MM.1S (cell line): ENCODE measurements at regions not wholly inside any gene's neighbourhood (a gene's known extent, or its start where the extent isn't known, plus 50 kb on each side); places are given as distances from the start of the nearest gene placed in this dataset.

ENCODE experiments used
- DNase-seq: peaks from one replicate; pipeline ENCODE4 v3.0.0-alpha.2; 2015
- H2AFZ ChIP-seq: fragments of 300-600 bp; sonication (generic); 2 replicates; pipeline ENCODE4 v1.6.0; 2016; ENCODE audit warnings: antibody characterized with exemption, low read length
- H3F3A ChIP-seq: fragments of 300-600 bp; sonication (generic); 2 replicates; pipeline ENCODE4 v1.6.1; 2016; ENCODE audit warnings: mild to moderate bottlenecking, antibody characterized with exemption, low read length, moderate library complexity, mixed read lengths; ENCODE audit not compliant: insufficient read depth
- H3K27ac ChIP-seq: fragments of 300-600 bp; sonication (generic); 2 replicates; pipeline ENCODE4 v1.5.1; 2016; ENCODE audit warnings: mild to moderate bottlenecking, low read length
- H3K27me3 ChIP-seq: fragments of 300-600 bp; sonication (generic); replicated peaks from 2 replicates; pipeline ENCODE4 v1.6.0; 2016; ENCODE audit warnings: low read length; ENCODE audit not compliant: insufficient read depth
- H3K36me3 ChIP-seq: fragments of 300-600 bp; sonication (generic); replicated peaks from 2 replicates; pipeline ENCODE4 v1.6.1; 2016; ENCODE audit warnings: mild to moderate bottlenecking, low read length, mixed read lengths; ENCODE audit not compliant: insufficient read depth
- H3K4me1 ChIP-seq: fragments of 300-600 bp; sonication (generic); 2 replicates; pipeline ENCODE4 v1.6.1; 2016; ENCODE audit warnings: low read length, mixed read lengths
- H3K4me2 ChIP-seq: fragments of 300-600 bp; sonication (generic); 2 replicates; pipeline ENCODE4 v1.6.0; 2016; ENCODE audit warnings: low read depth, low read length
- H3K4me3 ChIP-seq: fragments of 300-600 bp; sonication (generic); 2 replicates; pipeline ENCODE4 v1.5.1; 2016; ENCODE audit warnings: low read length, mixed read lengths
- H3K79me2 ChIP-seq: fragments of 300-600 bp; sonication (generic); 2 replicates; pipeline ENCODE4 v1.6.1; 2016; ENCODE audit warnings: mixed run types, low read length, mixed read lengths
- H3K9ac ChIP-seq: fragments of 300-600 bp; sonication (generic); 2 replicates; pipeline ENCODE4 v1.6.1; 2016; ENCODE audit warnings: low read length, mixed read lengths
- H3K9me2 ChIP-seq: fragments of 300-600 bp; sonication (generic); replicated peaks from 2 replicates; pipeline ENCODE4 v1.6.1; 2016; ENCODE audit warnings: mild to moderate bottlenecking, low read length, mixed read lengths; ENCODE audit not compliant: insufficient read depth
- H3K9me3 ChIP-seq: fragments of 300-600 bp; sonication (generic); replicated peaks from 2 replicates; pipeline ENCODE4 v1.6.1; 2016; ENCODE audit warnings: mild to moderate bottlenecking, low read length, mixed read lengths; ENCODE audit not compliant: insufficient read depth
- H4K20me1 ChIP-seq: fragments of 300-600 bp; sonication (generic); 2 replicates; pipeline ENCODE4 v1.6.1; 2016; ENCODE audit warnings: mild to moderate bottlenecking, low read length, moderate library complexity, mixed read lengths; ENCODE audit not compliant: insufficient read depth
- EZH2 ChIP-seq: fragments of 300-600 bp; sonication (generic); optimal IDR thresholded peaks from 2 replicates; pipeline ENCODE3; 2017; ENCODE audit warnings: low read depth, mild to moderate bottlenecking, antibody characterized with exemption, low read length, mixed read lengths
- EZH2phosphoT487 ChIP-seq: fragments of 300-600 bp; sonication (generic); IDR thresholded peaks from 2 replicates; pipeline ENCODE4 v1.6.1; 2018; ENCODE audit warnings: antibody characterized with exemption, low read length
- TF ChIP-seq, protein P1 (sequence below): fragments of 300-600 bp; sonication (generic); IDR thresholded peaks from 2 replicates; pipeline ENCODE4 v1.5.1; 2016; ENCODE audit warnings: antibody characterized with exemption, low read length, mixed read lengths

DNA sequence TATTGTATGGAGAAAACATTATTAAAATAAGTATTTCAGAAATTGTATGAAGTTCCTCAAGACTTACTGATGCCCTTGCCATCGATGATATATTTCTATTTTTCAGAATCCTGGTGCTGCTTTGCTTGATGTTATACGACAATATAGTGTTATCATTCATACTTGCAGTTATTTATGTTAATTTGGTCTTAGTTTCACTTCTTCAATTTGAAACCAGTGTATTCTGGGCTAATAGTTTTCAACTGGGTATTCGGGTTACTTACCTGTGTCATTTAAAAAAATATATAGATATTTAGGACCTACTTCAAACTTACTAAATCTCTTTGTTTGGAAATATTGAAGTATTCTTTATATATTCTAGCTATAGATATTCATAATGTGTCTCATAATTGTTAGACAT is 1414.7 kb downstream of the C4orf33 start:
- Histone ChIP-seq H2AFZ (no peak overlapping the region), H3K4me2 (no peak overlapping the region), H3K27ac (no peak overlapping the region), H3K79me2 (no peaks in the 10 kb centered on the region), H4K20me1 (no peaks in the 10 kb centered on the region), H3K9me3 (no peaks in the 10 kb centered on the region), H3K36me3 (no peaks in the 10 kb centered on the region), H3K4me1 (no peaks in the 10 kb centered on the region), H3F3A (no peaks in the 10 kb centered on the region), H3K4me3 (no peak overlapping the region), H3K9ac (no peak overlapping the region), H3K9me2 (no peaks in the 10 kb centered on the region), H3K27me3 (no peaks in the 10 kb centered on the region)
- DNase-seq = no peak
- TF ChIP-seq EZH2phosphoT487 (no peak), EZH2 (no peak)

DNA sequence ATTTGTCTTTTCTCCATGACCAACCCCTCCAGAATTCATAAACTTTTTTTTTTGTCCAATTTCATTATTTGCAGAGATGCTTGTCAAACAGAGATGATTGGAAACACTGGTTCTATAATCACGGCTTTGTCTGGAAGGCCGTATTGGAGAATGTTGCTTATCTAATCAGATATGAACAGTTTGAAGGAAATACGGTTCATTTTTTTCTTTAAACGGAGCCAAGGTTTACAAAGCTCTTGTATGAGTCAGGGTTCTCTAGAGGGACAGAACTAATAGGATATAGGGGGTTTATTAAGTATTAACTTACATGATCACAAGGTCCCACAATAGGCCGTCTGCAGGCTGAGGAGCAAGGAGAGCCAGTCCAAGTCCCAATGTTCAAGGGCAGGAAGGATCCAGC is 1415.8 kb downstream of the C4orf33 start:
- Histone ChIP-seq H4K20me1 (no peaks in the 10 kb centered on the region), H3K4me1 (no peaks in the 10 kb centered on the region), H3K27ac (no peak overlapping the region), H3F3A (no peaks in the 10 kb centered on the region), H3K9me3 (no peaks in the 10 kb centered on the region), H3K4me2 (no peak overlapping the region), H3K9me2 (no peaks in the 10 kb centered on the region), H3K4me3 (no peak overlapping the region), H3K36me3 (no peaks in the 10 kb centered on the region), H3K79me2 (no peaks in the 10 kb centered on the region), H2AFZ (no peak overlapping the region), H3K27me3 (no peaks in the 10 kb centered on the region), H3K9ac (no peak overlapping the region)
- no peak for DNase-seq
- TF ChIP-seq EZH2 = no peak
- TF ChIP-seq EZH2phosphoT487 = no peak
- TF ChIP-seq, protein P1, sequence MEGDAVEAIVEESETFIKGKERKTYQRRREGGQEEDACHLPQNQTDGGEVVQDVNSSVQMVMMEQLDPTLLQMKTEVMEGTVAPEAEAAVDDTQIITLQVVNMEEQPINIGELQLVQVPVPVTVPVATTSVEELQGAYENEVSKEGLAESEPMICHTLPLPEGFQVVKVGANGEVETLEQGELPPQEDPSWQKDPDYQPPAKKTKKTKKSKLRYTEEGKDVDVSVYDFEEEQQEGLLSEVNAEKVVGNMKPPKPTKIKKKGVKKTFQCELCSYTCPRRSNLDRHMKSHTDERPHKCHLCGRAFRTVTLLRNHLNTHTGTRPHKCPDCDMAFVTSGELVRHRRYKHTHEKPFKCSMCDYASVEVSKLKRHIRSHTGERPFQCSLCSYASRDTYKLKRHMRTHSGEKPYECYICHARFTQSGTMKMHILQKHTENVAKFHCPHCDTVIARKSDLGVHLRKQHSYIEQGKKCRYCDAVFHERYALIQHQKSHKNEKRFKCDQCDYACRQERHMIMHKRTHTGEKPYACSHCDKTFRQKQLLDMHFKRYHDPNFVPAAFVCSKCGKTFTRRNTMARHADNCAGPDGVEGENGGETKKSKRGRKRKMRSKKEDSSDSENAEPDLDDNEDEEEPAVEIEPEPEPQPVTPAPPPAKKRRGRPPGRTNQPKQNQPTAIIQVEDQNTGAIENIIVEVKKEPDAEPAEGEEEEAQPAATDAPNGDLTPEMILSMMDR = no peak

DNA sequence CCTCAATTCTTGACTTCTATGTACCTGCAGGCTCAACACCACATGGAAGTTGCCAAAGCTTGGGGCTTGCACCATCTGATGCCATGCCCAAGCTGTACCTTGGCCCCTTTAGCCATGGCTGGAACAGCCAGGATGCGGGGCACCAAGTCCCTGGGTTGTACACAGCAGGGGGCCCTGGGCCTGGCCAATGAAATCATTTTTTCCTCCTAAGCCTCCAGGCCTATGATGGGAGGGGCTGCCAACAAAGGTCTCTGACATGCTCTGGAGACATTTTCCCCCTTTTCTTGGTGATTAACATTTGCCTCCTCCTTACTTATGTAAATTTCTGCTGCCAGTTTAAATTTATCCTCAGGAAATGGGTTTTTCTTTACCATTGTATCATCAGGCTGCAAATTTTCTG is 1428.1 kb downstream of the C4orf33 start:
- Histone ChIP-seq H3K27me3 (no peaks in the 10 kb centered on the region), H3F3A (no peaks in the 10 kb centered on the region), H3K9me3 (no peaks in the 10 kb centered on the region), H4K20me1 (no peaks in the 10 kb centered on the region), H3K9me2 (no peaks in the 10 kb centered on the region), H3K4me3 (no peak overlapping the region), H3K9ac (no peak overlapping the region), H3K4me2 (no peak overlapping the region), H3K4me1 (no peaks in the 10 kb centered on the region), H3K79me2 (no peaks in the 10 kb centered on the region), H2AFZ (no peak overlapping the region), H3K36me3 (no peaks in the 10 kb centered on the region), H3K27ac (no peak overlapping the region)
- DNase-seq = no peak
- no peak for TF ChIP-seq EZH2phosphoT487
- TF ChIP-seq, protein P1 = no peak
- no peak for TF ChIP-seq EZH2

DNA sequence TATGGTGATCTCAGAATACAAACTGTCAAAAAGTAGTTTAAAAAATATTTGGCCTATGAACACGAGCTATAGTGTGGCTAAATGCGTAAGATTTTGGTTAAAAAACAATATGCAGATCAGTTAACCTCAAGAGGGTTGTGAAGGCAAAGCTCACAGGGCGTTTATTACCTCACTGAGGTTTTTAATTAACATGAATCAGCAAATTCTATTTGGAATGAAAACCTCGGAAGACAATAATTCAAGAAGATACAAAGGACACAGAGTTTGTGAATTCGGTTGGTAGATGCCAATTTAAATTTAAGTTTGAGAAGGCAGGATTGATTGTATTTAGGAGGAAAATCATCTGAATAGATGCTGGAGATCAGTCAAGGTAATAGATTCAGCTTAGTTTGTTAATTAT is 1434.6 kb downstream of the C4orf33 start:
- no peak overlapping the region for H3K9ac ChIP-seq
- H3F3A ChIP-seq = no peaks in the 10 kb centered on the region
- no peaks in the 10 kb centered on the region for H3K36me3 ChIP-seq
- H3K4me3 ChIP-seq = no peak overlapping the region
- H3K79me2 ChIP-seq = no peaks in the 10 kb centered on the region
- H3K27me3 ChIP-seq = no peaks in the 10 kb centered on the region
- H3K4me2 ChIP-seq = no peak overlapping the region
- H3K4me1 ChIP-seq = no peaks in the 10 kb centered on the region
- H4K20me1 ChIP-seq = no peaks in the 10 kb centered on the region
- no peak overlapping the region for H3K27ac ChIP-seq
- H3K9me2 ChIP-seq = no peaks in the 10 kb centered on the region
- no peaks in the 10 kb centered on the region for H3K9me3 ChIP-seq
- no peak overlapping the region for H2AFZ ChIP-seq
- no peak for DNase-seq
- TF ChIP-seq EZH2 = no peak
- no peak for TF ChIP-seq EZH2phosphoT487
- TF ChIP-seq, protein P1 = no peak
